Lower leg skin (tissue), 3 donors: ENCODE measurements at regions not wholly inside any gene's neighbourhood (a gene's known extent, or its start where the extent isn't known, plus 50 kb on each side); places are given as distances from the start of the nearest gene placed in this dataset.

Source experiments
- CTCF ChIP-seq, 3 donors: fragments of 450-650 bp; IDR thresholded peaks; one replicate each; pipeline ENCODE4 v1.5.1; 2016; ENCODE audit warnings: antibody characterized with exemption in 3 of 3, mild to moderate bottlenecking in 3 of 3, moderate library complexity in 2 of 3
- POLR2A ChIP-seq, 2 donors: fragments of 450-650 bp; IDR thresholded peaks; one replicate each; pipeline ENCODE4 v1.6.1; 2016 to 2017; ENCODE audit warnings: antibody characterized with exemption in 2 of 2, mild to moderate bottlenecking in 1 of 2, moderate library complexity in 1 of 2

- no peak for TF ChIP-seq CTCF (IDR thresholded peaks at IDR 0.05)
- no peak for TF ChIP-seq POLR2A (IDR thresholded peaks at IDR 0.05)
These were observed 222.9 kb downstream of the PCDH18 start for GRCh38 chr4:137309424-137309823.
